Liver (tissue), 3 donors: ENCODE measurements at regions not wholly inside any gene's neighbourhood (a gene's known extent, or its start where the extent isn't known, plus 50 kb on each side); places are given as distances from the start of the nearest gene placed in this dataset.
"Not testable (repeated sequence)": the region's sequence is repeated elsewhere in the genome, so short reads cannot be mapped to it uniquely, and the experiment has no call there.

Experiments
- ATF3 ChIP-seq: IDR thresholded peaks from 2 replicates; pipeline ENCODE4 v1.6.1; 2016; ENCODE audit warnings: antibody characterized with exemption
- EGR1 ChIP-seq, 2 donors: IDR thresholded peaks; 2 replicates each; pipeline ENCODE4 v1.6.1; 2016 to 2018; ENCODE audit warnings: antibody characterized with exemption in 2 of 2, low read depth in 2 of 2
- GABPA ChIP-seq, 2 donors: IDR thresholded peaks in 1 of 2; conservative IDR thresholded peaks in 1 of 2; 2 replicates each; pipeline ENCODE4 v1.6.1; 2016; ENCODE audit warnings: antibody characterized with exemption in 2 of 2, mild to moderate bottlenecking in 1 of 2, moderate library complexity in 1 of 2
- HNF4G ChIP-seq: IDR thresholded peaks from 2 replicates; pipeline ENCODE4 v1.6.1; 2016; ENCODE audit warnings: antibody characterized with exemption
- JUND ChIP-seq, 2 donors: IDR thresholded peaks; 2 replicates each; pipeline ENCODE4 v1.6.1; 2016; ENCODE audit warnings: antibody characterized with exemption in 2 of 2
- REST ChIP-seq: IDR thresholded peaks from 2 replicates; pipeline ENCODE4 v1.6.1; 2016; ENCODE audit warnings: antibody characterized with exemption, mild to moderate bottlenecking
- RXRA ChIP-seq, 2 donors: IDR thresholded peaks; 2 replicates each; pipeline ENCODE4 v1.6.1; 2017 to 2018; ENCODE audit warnings: antibody characterized with exemption in 2 of 2, mild to moderate bottlenecking in 1 of 2
- SP1 ChIP-seq: IDR thresholded peaks from 2 replicates; pipeline ENCODE4 v1.6.1; 2018; ENCODE audit warnings: antibody characterized with exemption, mild to moderate bottlenecking
- TAF1 ChIP-seq: conservative IDR thresholded peaks from 2 replicates; pipeline ENCODE4 v1.6.1; 2016; ENCODE audit warnings: antibody characterized with exemption, mild to moderate bottlenecking
- YY1 ChIP-seq: IDR thresholded peaks from 2 replicates; pipeline ENCODE4 v1.6.1; 2016; ENCODE audit warnings: antibody characterized with exemption, mild to moderate bottlenecking
- TF ChIP-seq, protein P1 (sequence below): fragments of 150-350 bp; IDR thresholded peaks from 2 replicates; pipeline ENCODE4 v1.5.1; 2017; ENCODE audit warnings: improper control_type of control experiment, low read depth, low read length; ENCODE audit not compliant: missing input control
- TF ChIP-seq, protein P2 (sequence below): IDR thresholded peaks from 2 replicates; pipeline ENCODE4 v1.6.1; 2016; ENCODE audit warnings: antibody characterized with exemption
- donor health status: healthy.
- donor health status: healthy.

GRCh38 chr2:58745334-58745733 lies 504.2 kb upstream of the FANCL start:
- TF ChIP-seq RXRA (IDR thresholded peaks at IDR 0.05); REST; YY1; ATF3; TAF1; HNF4G; SP1; EGR1 (IDR thresholded peaks at IDR 0.05; ENCODE audit: low read depth in 2 of 2); GABPA (IDR thresholded peaks at IDR 0.05 in 1 of 2, conservative IDR thresholded peaks at IDR 0.05 in 1 of 2); JUND (IDR thresholded peaks at IDR 0.05): not testable (repeated sequence)
- TF ChIP-seq, protein P1, sequence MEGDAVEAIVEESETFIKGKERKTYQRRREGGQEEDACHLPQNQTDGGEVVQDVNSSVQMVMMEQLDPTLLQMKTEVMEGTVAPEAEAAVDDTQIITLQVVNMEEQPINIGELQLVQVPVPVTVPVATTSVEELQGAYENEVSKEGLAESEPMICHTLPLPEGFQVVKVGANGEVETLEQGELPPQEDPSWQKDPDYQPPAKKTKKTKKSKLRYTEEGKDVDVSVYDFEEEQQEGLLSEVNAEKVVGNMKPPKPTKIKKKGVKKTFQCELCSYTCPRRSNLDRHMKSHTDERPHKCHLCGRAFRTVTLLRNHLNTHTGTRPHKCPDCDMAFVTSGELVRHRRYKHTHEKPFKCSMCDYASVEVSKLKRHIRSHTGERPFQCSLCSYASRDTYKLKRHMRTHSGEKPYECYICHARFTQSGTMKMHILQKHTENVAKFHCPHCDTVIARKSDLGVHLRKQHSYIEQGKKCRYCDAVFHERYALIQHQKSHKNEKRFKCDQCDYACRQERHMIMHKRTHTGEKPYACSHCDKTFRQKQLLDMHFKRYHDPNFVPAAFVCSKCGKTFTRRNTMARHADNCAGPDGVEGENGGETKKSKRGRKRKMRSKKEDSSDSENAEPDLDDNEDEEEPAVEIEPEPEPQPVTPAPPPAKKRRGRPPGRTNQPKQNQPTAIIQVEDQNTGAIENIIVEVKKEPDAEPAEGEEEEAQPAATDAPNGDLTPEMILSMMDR = not testable (repeated sequence)
- TF ChIP-seq, protein P2, sequence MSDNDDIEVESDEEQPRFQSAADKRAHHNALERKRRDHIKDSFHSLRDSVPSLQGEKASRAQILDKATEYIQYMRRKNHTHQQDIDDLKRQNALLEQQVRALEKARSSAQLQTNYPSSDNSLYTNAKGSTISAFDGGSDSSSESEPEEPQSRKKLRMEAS = not testable (repeated sequence)
